Transverse colon (tissue), 4 donors: ENCODE measurements at regions not wholly inside any gene's neighbourhood (a gene's known extent, or its start where the extent isn't known, plus 50 kb on each side); places are given as distances from the start of the nearest gene placed in this dataset.

Experiments used
- DNase-seq: peaks from one replicate; pipeline ENCODE4 v3.0.0-alpha.2; 2019
- H3K27ac ChIP-seq, 4 donors: fragments of 200-600 bp; sonication (generic); 2 replicates each; pipeline ENCODE4 v1.5.1; 2016 to 2018; ENCODE audit warnings: inconsistent platforms in 4 of 4
- H3K27me3 ChIP-seq: fragments of 200-600 bp; sonication (generic); 2 replicates; pipeline ENCODE4 v1.5.1; 2017; ENCODE audit warnings: inconsistent platforms
- H3K36me3 ChIP-seq, 4 donors: fragments of 200-600 bp; sonication (generic); 2 replicates each; pipeline ENCODE4 v1.5.1; 2017 to 2019; ENCODE audit warnings: inconsistent platforms in 4 of 4
- H3K4me1 ChIP-seq, 4 donors: fragments of 200-600 bp; sonication (generic); 2 replicates each; pipeline ENCODE4 v1.5.1; 2017 to 2020; ENCODE audit warnings: inconsistent platforms in 4 of 4
- H3K4me3 ChIP-seq, 4 donors: fragments of 200-600 bp; sonication (generic); 1 replicate in 1 of 4; 2 replicates in 3 of 4; pipeline versions ENCODE4 v1.5.1 to v1.6.1; 2017 to 2019; ENCODE audit warnings: inconsistent platforms in 4 of 4
- H3K9me3 ChIP-seq, 2 donors: fragments of 200-600 bp; sonication (generic); 2 replicates each; pipeline ENCODE4 v1.5.1; 2017 to 2019; ENCODE audit warnings: inconsistent platforms in 2 of 2
- EP300 ChIP-seq: sonication (generic); formaldehyde crosslinking; IDR thresholded peaks from one replicate; pipeline ENCODE4 v1.6.1; 2017; ENCODE audit warnings: antibody characterized with exemption, low read depth
- POLR2A ChIP-seq: fragments of 450-650 bp; IDR thresholded peaks from one replicate; pipeline ENCODE4 v1.6.1; 2016; ENCODE audit warnings: antibody characterized with exemption, mild to moderate bottlenecking, moderate library complexity
- POLR2AphosphoS5 ChIP-seq, 3 donors: sonication (generic); formaldehyde crosslinking; IDR thresholded peaks; one replicate each; pipeline ENCODE4 v1.6.1; 2016; ENCODE audit warnings: antibody characterized with exemption in 3 of 3
- WGBS, 2 donors: methylation state at CpG; one replicate each; pipeline ENCODE4 v1.1.5; 2018; ENCODE audit warnings: low coverage in 1 of 2; 5-methylcytosine and 5-hydroxymethylcytosine counted together
- in situ Hi-C, 4 donors: fragments of 200-750 bp; cut with MboI; loops; one replicate each; pipeline versions ENCODE4 v1.15.0 to v1.15.1; 2017; ENCODE audit warnings: low sequenced_read_pairs in 3 of 4, low pct_ligation_motif_present in 1 of 4, low pct_unique_long_range_greater_than_20kb in 1 of 4
- intact Hi-C: fragments of 100-400 bp; cut with DNase I; formaldehyde crosslinking; loops from one replicate; pipeline ENCODE4 v1.15.1; 2023; ENCODE audit warnings: low total_unique reads
- TF ChIP-seq, protein P1 (sequence below), 5 experiments: fragments of 200-600 bp in 3 of 5; fragments of 450-650 bp in 2 of 5; sonication (generic) in 3 of 5; IDR thresholded peaks; 1 replicate in 2 of 5; 2 replicates in 3 of 5; pipeline ENCODE4 v1.5.1; 2016 to 2017; ENCODE audit warnings: antibody characterized with exemption in 5 of 5, inconsistent platforms in 3 of 5, mild to moderate bottlenecking in 2 of 5, moderate library complexity in 1 of 5

DNA sequence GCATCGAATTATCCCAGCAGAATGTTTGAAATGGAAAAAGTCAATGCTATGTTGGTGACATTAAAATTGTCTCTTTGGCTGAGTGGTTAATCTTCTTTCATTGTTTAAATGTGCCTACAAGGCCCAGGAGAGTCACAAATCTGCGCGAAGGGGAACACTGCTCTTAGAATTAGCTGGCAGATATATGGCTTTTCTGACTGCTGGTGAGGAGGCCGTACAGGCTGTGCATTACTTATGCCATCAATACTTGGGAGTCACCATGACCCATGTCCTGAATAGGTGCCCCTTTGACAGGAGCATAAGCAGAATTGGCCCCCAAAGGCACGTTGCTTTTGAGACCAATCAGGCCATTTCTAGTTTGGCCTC, 521.5 kb downstream of the FUT8 start:
- Histone ChIP-seq H3K9me3 (no peaks in the 10 kb centered on the region), H3K4me3 (no peak overlapping the region), H3K27me3 (no peaks in the 10 kb centered on the region), H3K27ac (no peak overlapping the region), H3K4me1 (no peaks in the 10 kb centered on the region), H3K36me3 (no peaks in the 10 kb centered on the region)
- WGBS, 2 donors = 79 to 85% methylated on average over 4 to 5 of the region's 5 CpGs
- no peak for DNase-seq
- intact Hi-C loops = no loop called here
- TF ChIP-seq POLR2AphosphoS5 (IDR thresholded peaks at IDR 0.05) (no peak), EP300 (no peak), POLR2A (no peak)
- TF ChIP-seq, protein P1, sequence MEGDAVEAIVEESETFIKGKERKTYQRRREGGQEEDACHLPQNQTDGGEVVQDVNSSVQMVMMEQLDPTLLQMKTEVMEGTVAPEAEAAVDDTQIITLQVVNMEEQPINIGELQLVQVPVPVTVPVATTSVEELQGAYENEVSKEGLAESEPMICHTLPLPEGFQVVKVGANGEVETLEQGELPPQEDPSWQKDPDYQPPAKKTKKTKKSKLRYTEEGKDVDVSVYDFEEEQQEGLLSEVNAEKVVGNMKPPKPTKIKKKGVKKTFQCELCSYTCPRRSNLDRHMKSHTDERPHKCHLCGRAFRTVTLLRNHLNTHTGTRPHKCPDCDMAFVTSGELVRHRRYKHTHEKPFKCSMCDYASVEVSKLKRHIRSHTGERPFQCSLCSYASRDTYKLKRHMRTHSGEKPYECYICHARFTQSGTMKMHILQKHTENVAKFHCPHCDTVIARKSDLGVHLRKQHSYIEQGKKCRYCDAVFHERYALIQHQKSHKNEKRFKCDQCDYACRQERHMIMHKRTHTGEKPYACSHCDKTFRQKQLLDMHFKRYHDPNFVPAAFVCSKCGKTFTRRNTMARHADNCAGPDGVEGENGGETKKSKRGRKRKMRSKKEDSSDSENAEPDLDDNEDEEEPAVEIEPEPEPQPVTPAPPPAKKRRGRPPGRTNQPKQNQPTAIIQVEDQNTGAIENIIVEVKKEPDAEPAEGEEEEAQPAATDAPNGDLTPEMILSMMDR (IDR thresholded peaks at IDR 0.05) = no peak
- in situ Hi-C loops = no loop called here

DNA sequence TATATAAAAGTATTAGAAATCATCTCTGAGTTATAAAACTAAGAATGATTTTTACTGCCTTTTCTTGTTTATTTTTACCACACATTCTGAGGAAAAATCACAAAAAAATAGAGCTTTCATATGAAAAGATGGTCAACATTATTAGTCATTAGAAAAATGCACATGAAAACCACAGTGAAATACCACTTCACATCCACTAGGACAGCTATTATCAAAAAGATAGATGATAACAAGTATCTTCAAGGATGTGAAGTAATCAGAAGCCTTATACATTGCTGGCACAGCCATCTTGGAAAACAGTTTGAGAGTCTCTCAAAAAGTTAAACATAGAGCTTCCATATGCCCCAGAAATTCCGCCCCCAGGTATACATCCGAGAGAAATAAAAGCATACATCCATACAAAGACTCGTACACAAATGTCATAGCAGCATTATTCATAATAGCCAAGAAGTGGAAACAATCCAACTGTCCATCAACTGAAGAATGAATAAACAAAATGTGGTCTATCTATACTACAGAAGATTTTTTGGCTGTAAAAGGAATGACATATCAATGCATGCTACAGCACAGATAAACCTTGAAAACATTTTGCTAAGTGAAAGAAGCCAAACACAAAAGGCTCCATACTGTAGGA, 523.9 kb downstream of the FUT8 start:
- in situ Hi-C loops = no loop called here
- H3K4me1 ChIP-seq = no peaks in the 10 kb centered on the region
- no peak overlapping the region for H3K4me3 ChIP-seq
- H3K27ac ChIP-seq = no peak overlapping the region
- H3K9me3 ChIP-seq = no peaks in the 10 kb centered on the region
- intact Hi-C loops = no loop called here
- no peak for DNase-seq
- H3K36me3 ChIP-seq = no peaks in the 10 kb centered on the region
- 72 to 100% methylated on average over 1 to 3 of the region's 3 CpGs for WGBS, 2 donors
- TF ChIP-seq EP300 (no peak), POLR2A (no peak), POLR2AphosphoS5 (IDR thresholded peaks at IDR 0.05) (no peak)
- TF ChIP-seq, protein P1 (IDR thresholded peaks at IDR 0.05) = no peak
- no peaks in the 10 kb centered on the region for H3K27me3 ChIP-seq

DNA sequence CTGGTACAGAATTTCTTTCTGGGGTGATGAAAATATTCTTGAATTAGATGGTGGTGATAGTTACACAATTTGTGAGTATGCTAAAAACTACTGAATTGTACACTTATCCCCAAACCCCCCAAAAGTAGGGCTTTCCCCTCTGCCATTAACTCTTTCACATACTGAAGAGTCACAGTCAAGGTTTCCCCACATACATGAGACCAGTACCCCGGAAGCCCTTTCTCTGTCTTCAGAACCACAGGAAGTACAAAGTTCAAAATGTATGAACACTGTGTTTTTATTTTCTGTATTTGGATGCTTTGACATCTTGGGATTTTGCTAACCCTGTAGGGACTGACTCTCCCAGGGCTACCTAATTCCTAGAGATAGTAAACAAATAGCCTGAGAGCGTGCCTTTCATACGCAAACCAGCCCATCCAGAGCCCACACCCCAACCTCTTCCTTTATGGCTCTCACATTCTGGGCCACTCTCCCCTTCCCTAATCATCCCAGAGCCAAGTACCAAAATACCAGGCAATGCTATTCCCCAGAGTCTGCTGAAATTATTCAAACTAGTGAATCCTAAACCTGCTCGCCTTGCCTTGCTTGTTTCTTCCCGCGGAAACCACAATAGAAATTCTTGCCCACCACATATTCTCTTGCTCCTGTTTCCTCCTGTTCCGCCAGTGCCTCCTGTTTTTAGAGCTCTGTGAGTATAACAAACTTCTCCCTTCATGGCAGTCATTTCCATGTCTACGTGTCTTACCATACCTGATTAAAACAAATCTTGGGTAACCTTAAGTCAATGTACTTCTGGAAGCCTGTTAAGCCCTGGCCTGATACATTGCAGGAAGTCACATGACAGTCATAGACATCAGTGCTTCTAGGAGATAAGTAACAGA, 524.8 kb downstream of the FUT8 start:
- Histone ChIP-seq H3K9me3 (no peaks in the 10 kb centered on the region), H3K4me3 (no peak overlapping the region), H3K27me3 (no peaks in the 10 kb centered on the region), H3K4me1 (no peaks in the 10 kb centered on the region), H3K27ac (no peak overlapping the region), H3K36me3 (no peaks in the 10 kb centered on the region)
- WGBS, 2 donors = 82 to 93% methylated on average over 7 to 8 of the region's 8 CpGs
- in situ Hi-C loops = no loop called here
- DNase-seq = no peak
- intact Hi-C loops = no loop called here
- TF ChIP-seq POLR2AphosphoS5 (IDR thresholded peaks at IDR 0.05) (no peak), POLR2A (no peak), EP300 (no peak)
- TF ChIP-seq, protein P1 (IDR thresholded peaks at IDR 0.05) = no peak

DNA sequence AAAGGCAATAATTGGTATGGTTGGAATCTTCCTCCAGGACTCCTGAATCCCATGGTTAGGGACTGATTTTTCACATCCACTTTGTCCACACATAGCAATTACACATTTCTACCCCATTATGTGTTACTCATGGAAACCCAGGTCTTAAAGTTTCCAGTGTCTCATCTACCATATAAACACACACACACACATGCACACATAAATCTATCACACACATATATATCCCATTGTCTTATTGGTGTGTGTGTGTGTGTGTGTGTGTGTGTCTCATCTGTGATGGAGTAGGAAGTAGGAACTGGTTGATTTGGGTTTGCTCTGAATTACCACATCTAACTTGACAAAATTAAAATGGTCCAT, 525.4 kb downstream of the FUT8 start:
- in situ Hi-C loops (no loop called here), intact Hi-C loops (no loop called here)
- no peak for DNase-seq
- H3K27ac ChIP-seq = no peak overlapping the region
- no peaks in the 10 kb centered on the region for H3K9me3 ChIP-seq
- H3K27me3 ChIP-seq = no peaks in the 10 kb centered on the region
- no peaks in the 10 kb centered on the region for H3K4me1 ChIP-seq
- no peak overlapping the region for H3K4me3 ChIP-seq
- H3K36me3 ChIP-seq = no peaks in the 10 kb centered on the region
- no peak for TF ChIP-seq EP300
- TF ChIP-seq, protein P1 (IDR thresholded peaks at IDR 0.05) = no peak
- TF ChIP-seq POLR2AphosphoS5 (IDR thresholded peaks at IDR 0.05) = no peak
- no peak for TF ChIP-seq POLR2A
